HG03097 (cell line): ENCODE measurements at regions not wholly inside any gene's neighbourhood (a gene's known extent, or its start where the extent isn't known, plus 50 kb on each side); places are given as distances from the start of the nearest gene placed in this dataset.

Source experiments
- ATAC-seq: cut with Tn5 transposase; IDR thresholded peaks from one replicate; pipeline ENCODE4 v1.9.1; 2021; ENCODE audit not compliant: unreplicated experiment, low FRiP score

DNA sequence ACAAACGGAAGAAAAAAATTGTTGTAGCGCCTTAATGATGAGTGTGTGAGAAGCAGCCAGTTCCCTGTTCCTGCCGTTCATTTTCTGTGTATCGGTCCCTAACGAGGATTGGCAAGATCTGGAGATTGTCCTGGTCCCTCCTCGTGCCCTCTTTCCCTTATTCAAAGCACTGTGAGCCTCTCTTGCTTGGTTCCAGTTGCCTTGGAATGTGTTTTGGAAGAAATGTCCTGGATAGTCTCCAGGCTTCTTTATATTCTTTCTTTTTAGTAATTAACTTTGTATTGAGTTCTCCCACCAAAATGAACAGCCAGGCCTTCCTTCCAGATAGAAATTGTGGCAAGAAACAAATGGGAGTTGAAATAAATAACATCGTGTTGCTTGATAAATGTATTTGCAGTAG is 348.3 kb downstream of the CDH26 start:
- ATAC-seq, result no peak

DNA sequence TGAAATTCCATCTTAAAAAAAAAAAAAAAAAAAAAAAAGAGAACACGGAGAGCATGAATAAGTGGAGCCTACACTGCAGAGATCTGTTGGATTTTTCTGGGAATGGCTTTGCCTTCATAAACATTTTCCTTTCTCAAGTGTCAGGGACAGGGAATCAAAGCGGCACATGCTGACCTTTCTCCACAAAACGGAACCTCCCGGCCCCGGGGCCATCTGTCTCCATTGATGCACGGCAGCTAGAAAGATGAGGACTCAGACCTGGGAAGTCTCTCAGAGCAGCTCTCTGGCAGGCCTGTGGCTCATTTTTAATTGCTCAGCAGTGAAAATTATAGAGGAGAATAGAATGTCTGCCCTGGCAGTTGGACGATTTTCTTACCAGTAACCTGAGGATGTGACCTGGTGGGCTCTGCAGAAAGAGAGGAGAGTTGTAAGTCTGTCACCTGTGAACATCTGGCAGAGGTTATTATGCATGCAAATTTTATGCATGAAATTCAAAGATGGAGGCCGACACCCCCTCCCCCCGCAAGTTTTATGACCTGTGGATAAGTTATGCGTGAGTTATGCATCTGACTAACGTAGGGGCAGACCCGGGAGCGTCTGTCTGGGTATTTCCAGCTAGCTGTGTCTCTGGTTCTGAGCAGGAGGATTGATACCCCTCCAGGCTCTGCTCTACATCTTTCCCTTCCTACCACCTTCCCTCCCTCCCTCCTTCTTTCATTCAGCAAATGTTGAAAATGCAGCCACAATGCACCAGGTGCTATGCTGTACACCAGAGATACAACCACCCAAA is 352.5 kb downstream of the CDH26 start:
- no peak for ATAC-seq

DNA sequence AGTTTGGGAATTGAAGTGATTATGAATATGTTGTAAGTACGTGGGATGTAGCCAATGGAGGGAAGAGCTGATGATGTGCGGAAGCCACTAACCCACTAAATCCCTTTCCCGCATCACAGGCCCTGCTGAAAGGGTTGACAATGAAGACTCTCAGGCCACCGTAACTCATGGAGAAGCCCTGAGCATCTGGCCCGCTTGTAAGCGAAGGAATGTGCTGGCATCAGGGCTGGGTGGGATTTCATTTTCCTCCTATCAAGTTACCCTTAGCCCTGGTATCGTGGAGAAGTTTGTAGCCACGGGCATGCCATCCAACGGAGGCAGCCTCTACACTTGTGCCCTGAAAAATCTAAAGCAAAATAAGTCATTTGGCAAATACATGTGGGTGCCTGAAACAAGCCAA is 355.0 kb downstream of the CDH26 start:
- ATAC-seq, result no peak

DNA sequence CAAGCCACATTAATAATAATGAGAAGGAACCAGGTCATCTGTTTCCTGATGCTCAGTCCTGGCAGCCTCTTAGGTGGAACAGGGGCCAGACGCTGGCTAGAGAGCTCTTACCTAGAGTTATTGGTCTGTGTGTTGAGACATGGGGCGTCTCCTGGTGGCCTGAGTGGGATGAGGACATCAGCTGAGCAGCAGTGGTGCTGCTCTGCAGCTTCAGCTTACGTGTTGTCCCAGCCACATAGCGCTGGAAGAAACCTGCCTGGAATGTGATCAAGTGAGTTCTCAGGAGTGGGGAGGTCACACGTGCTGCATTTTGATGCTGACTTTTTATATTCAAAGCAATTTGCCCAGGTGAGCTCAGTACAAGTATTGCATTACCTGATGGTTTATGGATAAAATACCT is 355.4 kb downstream of the CDH26 start:
- ATAC-seq, result no peak

DNA sequence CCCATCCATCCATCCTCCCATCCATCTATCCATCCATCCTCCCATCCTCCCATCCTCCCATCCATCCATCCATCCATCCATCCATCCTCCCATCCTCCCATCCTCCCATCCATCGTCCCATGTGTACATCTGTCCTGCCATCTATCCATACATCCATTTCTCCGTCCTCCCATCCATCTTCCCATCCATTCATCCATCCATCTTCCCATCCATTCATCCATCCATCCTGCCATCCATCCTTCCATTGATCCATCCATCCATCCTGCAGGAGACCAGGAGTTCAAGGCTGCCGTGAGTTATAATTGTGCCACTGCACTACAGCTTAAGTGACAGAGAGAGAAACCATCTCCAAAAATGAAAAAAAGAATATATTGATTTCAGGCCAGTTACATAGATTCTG is 356.5 kb downstream of the CDH26 start:
- ATAC-seq, result no peak

DNA sequence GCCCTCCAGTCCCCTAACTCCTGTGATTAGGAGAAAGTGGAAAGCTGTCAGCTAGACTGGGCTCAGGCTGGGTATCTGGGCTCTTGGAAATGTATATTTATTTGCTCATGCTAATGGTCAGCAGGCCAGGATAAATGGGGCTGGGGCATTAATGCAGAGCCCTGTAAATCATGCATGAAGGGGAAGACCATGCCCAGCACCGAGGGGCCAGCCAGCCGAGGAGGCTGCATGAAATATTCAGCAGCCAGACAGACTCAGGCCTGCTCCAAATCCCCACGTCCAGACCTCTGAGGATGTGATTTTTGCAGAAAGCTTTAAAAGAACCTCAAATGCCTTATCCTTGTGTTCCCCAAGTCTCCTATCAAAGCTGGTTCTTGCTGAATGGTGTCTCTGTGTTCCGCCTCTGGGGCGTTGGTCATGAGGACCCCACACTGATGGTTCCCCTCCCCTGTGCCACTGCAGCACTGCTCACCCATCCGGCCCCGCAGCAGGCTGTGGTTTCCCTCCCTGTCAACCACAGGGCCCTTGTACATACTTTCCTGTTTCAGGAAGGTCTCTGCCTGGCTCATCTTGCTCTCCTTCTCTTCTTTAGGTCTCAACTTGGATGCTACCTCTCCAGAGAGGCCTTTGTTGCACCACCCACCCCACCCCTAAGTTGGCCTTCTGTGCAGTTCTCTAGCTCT is 358.4 kb downstream of the CDH26 start:
- no peak for ATAC-seq

DNA sequence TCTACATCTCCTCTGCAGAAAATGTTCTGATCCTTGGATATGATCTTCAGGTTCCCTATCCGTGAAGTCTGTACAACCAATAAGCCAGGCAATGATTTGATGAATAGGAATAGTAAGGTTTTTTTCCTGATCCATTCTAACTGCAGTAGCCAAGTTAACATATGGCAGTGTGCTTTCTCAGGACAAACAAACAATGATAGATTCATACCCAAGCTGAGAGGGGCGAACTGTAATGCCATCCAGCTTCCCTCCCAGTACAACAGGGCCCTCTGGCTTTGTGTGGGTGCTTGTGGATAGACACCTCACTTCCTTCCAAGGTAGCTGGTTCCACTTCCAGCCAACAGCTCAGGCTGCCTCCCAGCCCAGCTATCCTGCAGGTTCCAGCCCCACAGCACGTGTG is 359.2 kb downstream of the CDH26 start:
- ATAC-seq, result no peak

DNA sequence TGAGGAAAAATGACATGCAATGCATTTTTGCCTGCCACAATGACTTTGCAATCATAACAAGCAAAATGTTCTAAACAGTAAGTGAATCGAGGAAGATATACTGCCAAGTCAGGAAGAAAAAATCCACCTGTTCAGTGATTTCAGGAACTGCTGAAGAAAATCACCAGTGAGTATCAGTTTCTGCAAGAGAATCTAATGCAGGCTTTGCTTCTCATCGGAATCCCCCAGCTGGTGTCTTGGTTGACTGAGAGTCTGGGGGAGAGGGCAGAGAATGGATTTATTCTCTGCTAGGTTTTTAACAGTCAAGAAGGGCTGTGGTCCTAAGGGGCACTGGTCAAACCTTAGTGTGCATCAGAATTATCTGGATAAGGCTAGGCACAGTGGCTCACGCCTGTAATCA is 363.4 kb downstream of the CDH26 start:
- no peak for ATAC-seq

DNA sequence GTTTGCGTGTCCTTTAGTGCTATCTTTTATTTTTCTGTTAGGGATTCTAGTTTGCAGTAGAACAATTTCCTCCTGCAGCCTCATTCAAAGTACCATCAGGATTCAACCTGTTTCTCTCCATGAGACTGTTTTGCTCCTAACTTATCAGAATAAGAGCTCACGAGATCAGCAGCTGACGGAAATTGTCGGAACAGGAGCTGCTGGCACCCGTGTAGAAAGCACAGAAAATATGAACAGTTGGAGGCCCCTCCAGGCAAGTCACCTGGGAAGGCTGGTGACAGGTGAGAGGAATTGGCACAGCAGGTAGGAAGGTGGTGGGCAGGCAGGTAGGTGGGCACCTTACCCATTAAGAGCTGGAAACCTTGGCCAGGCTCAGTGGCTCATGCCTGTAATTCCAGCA is 368.6 kb downstream of the CDH26 start:
- ATAC-seq, result no peak

DNA sequence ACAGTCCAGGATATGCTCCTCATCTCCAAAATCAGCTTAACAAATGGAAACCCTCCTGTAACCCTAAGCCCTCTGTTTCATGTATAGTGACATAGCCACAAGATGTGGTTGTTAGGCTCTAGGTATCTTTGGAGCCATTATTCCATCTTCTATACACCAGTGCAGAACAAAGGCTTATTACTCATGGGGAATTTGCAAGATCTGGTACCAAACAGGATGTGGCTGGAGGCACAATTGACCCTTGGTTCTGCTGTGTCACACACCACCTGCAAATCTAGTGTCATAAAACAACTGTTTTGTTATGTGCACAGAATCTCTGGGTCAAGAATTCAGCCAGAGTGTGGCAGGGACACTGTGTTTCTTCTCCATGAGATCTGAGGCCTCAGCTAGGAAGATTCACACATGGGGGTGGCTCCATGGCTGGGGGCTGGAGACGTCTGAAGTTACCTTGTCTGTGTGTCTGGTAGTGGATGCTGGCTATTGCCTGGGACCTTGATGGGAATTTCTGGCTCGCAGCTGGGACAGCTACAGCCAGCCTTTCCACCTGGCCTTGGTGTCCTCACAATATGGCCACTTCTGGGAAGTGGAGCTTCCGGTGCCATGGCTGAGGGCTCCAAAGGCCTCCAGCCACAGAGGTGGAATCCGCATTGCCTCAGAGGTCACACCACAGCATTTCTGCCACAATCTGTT is 369.9 kb downstream of the CDH26 start:
- no peak for ATAC-seq

DNA sequence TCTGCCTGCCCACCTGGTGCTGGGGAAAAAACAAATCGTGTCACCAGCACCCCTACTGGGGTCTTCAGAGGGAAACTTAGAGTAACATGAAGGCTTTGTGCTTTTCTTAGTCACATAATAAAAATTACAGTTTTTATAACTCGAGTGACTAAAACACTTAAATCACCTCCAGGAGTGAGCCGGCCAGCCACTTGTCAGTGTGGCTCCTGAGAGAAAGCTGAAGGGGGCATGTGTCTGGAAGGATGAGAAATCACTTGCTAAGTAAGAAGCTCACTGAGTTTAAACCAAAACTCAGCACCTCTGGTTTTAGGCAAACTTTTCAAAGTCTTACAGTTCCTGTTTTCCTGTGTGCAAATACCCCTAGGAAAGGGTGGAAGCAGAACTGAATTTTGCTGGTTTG is 372.2 kb downstream of the CDH26 start:
- no peak for ATAC-seq

DNA sequence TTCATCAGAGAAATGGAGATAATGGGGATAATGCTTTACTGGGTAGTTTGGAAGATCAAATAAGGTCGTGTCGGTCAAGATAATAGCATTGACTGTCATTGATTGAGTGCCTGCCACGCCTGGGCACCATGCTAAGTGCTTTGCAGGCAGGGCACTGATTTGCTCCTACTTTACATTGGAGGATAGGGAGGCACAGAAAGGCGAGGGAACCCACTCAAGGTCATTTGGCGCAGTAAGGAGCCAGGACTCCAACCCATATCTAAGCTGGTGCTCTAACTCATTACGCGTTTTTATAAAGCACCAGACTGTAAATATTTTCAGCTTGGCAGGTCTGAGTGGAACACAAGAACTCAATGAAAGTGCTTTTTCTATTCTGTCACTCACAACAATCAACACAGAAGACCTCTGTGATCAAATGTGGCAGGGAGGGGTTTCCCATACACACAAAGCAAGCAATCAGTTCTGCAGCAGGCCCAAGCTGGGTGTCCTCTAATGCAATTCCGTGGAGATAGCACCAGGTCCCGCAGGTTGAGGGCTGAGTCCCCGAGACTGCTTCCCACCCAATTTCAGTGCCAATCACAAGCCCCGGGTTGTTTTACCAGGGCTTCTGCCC is 373.6 kb downstream of the CDH26 start:
- ATAC-seq, result no peak

DNA sequence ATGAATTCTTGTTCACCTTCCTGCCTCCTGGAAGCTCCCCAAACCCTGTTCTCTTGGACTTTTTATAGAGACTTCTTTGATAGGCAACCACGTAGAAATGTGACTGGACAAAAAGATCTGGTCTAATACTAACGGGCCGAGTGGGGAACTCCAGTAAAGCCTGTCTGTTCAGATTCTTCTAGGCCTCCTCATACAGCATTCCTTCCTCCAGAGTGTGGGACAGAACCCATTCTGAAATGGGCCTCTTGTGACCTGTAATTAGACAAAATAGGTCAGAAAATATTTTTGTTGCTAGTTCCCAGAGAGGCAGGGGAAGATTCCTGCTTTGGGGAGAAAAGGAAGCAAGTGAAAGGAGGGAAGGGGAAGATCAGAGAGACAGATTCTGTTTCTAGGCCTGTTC is 374.3 kb downstream of the CDH26 start:
- no peak for ATAC-seq

DNA sequence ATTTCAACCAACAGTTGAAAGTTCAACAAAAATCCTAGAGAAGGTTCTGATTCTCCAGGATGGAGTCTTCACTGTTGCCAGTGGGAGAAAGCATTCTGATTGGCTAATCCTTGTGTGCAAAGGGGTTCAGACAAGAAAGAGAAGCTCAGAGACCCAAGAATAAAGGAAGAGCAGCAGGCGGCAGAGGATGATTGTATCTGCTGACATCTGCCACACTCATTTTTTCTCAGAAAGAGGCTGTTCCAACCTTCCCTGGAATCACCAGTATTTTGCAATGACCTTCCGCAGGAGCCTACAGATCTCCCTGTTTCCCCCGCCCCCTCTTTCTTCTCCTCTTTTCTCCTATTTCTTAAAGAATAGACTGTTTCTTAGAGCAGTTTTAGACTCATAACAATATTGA is 376.7 kb downstream of the CDH26 start:
- ATAC-seq, result no peak

DNA sequence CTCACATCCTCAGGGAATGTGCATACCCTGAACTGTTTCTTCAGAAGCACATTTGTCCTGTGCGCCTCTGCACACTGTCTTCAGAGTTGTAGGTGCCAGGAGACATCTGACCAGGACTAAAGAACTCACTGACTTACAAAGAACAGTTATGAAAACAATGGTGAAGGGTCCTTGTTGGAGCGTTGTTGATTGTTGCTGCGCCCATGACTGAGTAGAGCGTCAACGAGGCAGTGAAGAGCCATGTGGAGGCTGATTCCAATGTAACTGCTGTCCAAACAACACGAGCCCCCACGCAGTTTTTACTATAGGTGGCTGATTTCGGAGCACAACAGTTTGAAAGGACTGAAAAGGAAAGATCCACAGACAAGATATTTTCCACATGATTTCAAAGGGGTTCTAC is 380.3 kb downstream of the CDH26 start:
- ATAC-seq, result no peak

DNA sequence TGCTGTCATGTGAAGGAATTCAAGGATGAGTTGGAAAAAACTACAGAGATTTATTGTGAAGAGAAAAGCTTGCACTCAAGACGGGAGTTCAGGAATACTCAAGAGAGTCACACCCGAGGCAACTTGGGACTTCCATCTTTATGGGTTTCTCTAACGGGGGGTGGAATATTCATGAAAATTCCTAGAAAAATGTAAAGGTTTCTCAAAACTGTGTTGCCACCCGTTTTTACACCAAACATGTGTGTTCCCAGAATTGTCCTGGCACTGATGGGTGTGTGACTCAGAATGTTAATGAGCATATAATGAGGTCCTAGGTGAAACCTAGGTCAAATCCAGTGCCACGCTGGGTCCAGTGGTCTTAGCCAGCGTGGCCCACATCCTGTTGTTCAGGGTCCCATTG is 381.5 kb downstream of the CDH26 start:
- no peak for ATAC-seq

DNA sequence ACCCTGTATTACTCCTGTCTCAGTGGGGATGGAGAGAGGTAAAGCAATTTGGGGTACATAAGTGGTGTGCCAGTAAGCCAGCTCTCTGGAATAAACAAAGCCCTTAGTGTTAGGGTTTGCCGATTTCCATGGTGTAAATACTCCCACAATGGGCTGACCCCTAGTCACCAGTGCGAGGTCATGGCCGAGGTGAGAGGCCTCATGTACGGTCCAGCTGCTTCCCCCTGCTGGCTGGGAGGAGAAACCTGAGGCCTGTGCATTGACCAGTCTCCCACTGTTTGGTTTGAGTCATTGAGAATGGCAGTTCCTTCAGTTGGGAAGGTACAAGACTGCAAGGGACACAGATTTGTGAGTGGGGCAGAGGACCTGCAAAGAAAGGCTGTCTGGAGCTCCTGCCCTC is 382.0 kb downstream of the CDH26 start:
- ATAC-seq, result no peak

DNA sequence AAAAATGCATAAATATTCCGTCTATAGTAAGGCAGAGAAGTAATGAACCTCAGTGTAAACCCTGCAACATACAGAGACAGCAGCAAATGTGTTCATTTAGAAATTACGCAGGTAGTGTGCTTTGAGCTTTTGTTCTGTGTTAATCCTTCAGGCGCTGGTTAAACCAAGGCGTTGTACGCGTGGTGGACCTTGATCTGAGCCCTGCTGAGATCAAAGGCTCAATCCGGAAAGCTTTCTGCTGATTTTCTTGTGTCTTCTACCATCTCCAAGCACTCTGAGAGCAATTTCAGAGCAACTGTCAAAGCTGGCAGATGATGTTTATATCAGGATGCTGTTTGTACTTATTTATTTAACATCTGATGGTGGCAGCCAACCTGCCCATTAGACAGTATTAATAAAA is 382.8 kb downstream of the CDH26 start:
- no peak for ATAC-seq

DNA sequence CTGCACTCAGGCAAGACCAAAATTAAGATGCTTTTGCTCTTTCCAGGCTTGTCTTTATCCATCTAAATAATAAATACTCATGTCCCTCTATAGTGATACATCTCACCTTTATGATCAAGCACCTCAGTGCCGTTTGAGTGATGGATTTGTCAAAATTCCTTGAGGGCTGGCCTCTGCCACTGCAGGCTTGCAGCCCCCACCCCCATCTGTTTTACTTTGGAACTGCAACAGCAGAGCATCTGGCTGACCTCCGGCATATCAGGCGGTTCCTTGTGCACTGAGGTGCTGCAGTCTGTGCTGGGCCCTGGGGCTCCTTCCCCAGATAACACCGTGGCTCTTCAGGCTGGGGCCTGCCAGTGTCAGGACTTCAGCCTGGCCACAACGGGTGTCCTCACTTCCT is 386.9 kb downstream of the CDH26 start:
- no peak for ATAC-seq

DNA sequence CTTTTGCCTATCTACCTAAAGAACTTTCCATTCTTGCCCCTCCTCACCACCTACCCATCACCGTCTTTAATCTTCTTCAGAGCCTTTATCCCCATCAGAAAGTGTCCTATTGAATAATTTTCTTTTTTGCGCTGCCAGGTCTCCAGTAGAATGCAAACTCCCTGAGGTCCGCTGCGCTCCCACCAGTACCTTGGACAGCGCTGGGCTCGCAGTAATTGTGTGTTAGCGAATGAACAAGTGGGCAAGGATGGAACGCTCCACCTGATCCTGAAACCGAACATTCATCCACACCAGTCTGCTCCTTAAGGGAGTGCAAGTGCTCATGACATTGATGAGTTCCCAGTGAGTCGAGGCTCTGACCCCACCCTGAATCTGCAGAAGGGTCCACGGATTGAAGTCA is 391.2 kb downstream of the CDH26 start:
- ATAC-seq, result no peak

DNA sequence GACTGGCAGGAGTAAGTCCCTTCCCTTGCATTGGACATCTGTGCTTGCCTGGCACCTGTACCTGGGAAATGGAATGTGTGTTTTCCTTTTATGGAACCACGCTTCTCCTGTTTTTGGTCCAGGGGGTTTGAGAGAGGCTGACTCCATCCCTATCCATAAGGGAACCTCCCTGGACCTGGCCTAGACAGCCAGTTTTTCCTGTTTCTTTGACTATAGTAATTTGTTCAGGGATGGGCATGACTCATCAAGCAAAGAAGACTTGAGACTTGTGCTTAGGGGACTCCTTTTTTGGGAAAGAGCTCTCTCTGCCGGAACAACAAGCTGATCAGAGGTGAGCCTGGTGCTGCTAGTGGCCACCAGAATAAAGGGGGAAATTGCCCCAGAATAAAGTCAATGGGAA is 393.8 kb downstream of the CDH26 start:
- ATAC-seq, result no peak
